Natural killer cell (primary cell): ENCODE measurements at regions not wholly inside any gene's neighbourhood (a gene's known extent, or its start where the extent isn't known, plus 50 kb on each side); places are given as distances from the start of the nearest gene placed in this dataset.

Source experiments
- ATAC-seq, 3 donors: fragments of 150-1000 bp in 2 of 3; fragments of 200-7000 bp in 1 of 3; cut with Tn5 transposase; 1 replicate in 1 of 3; 2 replicates in 2 of 3; pipeline ENCODE4 v1.10.0; 2021; ENCODE audit warnings: mild to moderate bottlenecking in 2 of 3, moderate library complexity in 2 of 3
- DNase-seq, 2 donors: peaks; one replicate each; pipeline versions ENCODE4 v3.0.0 to v3.0.0-alpha.2; 2013 to 2021; ENCODE audit warnings: mixed read lengths in 1 of 2
- H3K27ac ChIP-seq: one replicate; pipeline ENCODE4 v1.5.1; 2013; ENCODE audit warnings: mild to moderate bottlenecking, low read length
- H3K27me3 ChIP-seq: one replicate; pipeline ENCODE4 v1.6.1; 2013; ENCODE audit warnings: low read length; ENCODE audit not compliant: control insufficient read depth, insufficient read depth
- H3K36me3 ChIP-seq: one replicate; pipeline ENCODE4 v1.6.1; 2013; ENCODE audit warnings: low read length; ENCODE audit not compliant: control insufficient read depth, insufficient read depth
- H3K4me1 ChIP-seq: one replicate; pipeline ENCODE4 v1.6.1; 2013; ENCODE audit warnings: low read length; ENCODE audit not compliant: control insufficient read depth, insufficient read depth
- H3K4me3 ChIP-seq: one replicate; pipeline ENCODE4 v1.5.1; 2013; ENCODE audit warnings: low read length
- H3K9me3 ChIP-seq: one replicate; pipeline ENCODE4 v1.6.1; 2013; ENCODE audit warnings: low read length; ENCODE audit not compliant: control insufficient read depth, insufficient read depth
- H3K27ac Mint-ChIP-seq, 2 donors: one replicate each; pipeline ENCODE4 v1.8.0; 2022; ENCODE audit warnings: mild to moderate bottlenecking in 2 of 2, mixed read lengths in 2 of 2, moderate library complexity in 1 of 2
- H3K27me3 Mint-ChIP-seq, 2 donors: one replicate each; pipeline ENCODE4 v1.8.0; 2022; ENCODE audit warnings: low read depth in 2 of 2, mixed read lengths in 2 of 2
- H3K36me3 Mint-ChIP-seq: one replicate; pipeline ENCODE4 v1.8.0; 2022; ENCODE audit warnings: mixed read lengths
- H3K4me1 Mint-ChIP-seq, 2 donors: one replicate each; pipeline ENCODE4 v1.8.0; 2022; ENCODE audit warnings: mixed read lengths in 2 of 2
- H3K4me3 Mint-ChIP-seq: one replicate; pipeline ENCODE4 v1.8.0; 2022; ENCODE audit warnings: mild to moderate bottlenecking, moderate library complexity, mixed read lengths
- H3K9me3 Mint-ChIP-seq, 2 donors: one replicate each; pipeline ENCODE4 v1.8.0; 2022; ENCODE audit warnings: mixed read lengths in 2 of 2
- CTCF ChIP-seq: fragments of 200-600 bp; IDR thresholded peaks from one replicate; pipeline ENCODE4 v1.8.0; 2022; ENCODE audit warnings: antibody characterized with exemption
- WGBS: methylation state at CpG from one replicate; pipeline ENCODE4 v1.1.7; 2013; ENCODE audit warnings: missing lambda C conversion rate; ENCODE audit not compliant: insufficient coverage; 5-methylcytosine and 5-hydroxymethylcytosine counted together
- intact Hi-C: fragments of 100-400 bp; cut with micrococcal nuclease; formaldehyde crosslinking; loops from one replicate; pipeline ENCODE4 v1.14.2; 2022

- DNase-seq (no peak), ATAC-seq (no peak)
- 85% methylated on average over 5 of the region's 5 CpGs for WGBS
- Mint-ChIP-seq H3K4me3 (no peak overlapping the region), H3K36me3 (peaks cover 22% of the 10 kb centered on the region), H3K4me1 (no peaks in the 10 kb centered on the region), H3K27ac (no peak overlapping the region), H3K27me3 (no peaks in the 10 kb centered on the region), H3K9me3 (peaks cover 18 to 27% of the 10 kb centered on the region in 2 donors)
- no peak for TF ChIP-seq CTCF
- Histone ChIP-seq H3K27me3 (no peaks in the 10 kb centered on the region), H3K9me3 (peaks cover 12% of the 10 kb centered on the region), H3K27ac (no peak overlapping the region), H3K4me1 (no peaks in the 10 kb centered on the region), H3K4me3 (no peak overlapping the region), H3K36me3 (no peaks in the 10 kb centered on the region)
- intact Hi-C loops: loop anchor here (10.0 kb wide), 1 partner anchor 57 kb away; no protein-coding TSS in a partner anchor
Measured at GRCh38 chr17:22467720-22468119, 775.4 kb downstream of the KCNJ18 start.

GRCh38 chr17:22469101-22469880, 777.0 kb downstream of the KCNJ18 start:
- ATAC-seq (no peak), DNase-seq (no peak)
- no peaks in the 10 kb centered on the region for H3K27me3 ChIP-seq
- no peaks in the 10 kb centered on the region for H3K4me1 ChIP-seq
- H3K4me3 Mint-ChIP-seq: no peak overlapping the region
- H3K36me3 ChIP-seq: no peaks in the 10 kb centered on the region
- H3K27ac ChIP-seq: no peak overlapping the region
- no peaks in the 10 kb centered on the region for H3K4me1 Mint-ChIP-seq
- 86% methylated on average over 8 of the region's 9 CpGs for WGBS
- H3K36me3 Mint-ChIP-seq: peaks cover 11% of the 10 kb centered on the region
- H3K9me3 ChIP-seq: peaks cover 8% of the 10 kb centered on the region
- no peak overlapping the region for H3K27ac Mint-ChIP-seq
- no peaks in the 10 kb centered on the region for H3K27me3 Mint-ChIP-seq
- H3K9me3 Mint-ChIP-seq: peaks cover 17 to 20% of the 10 kb centered on the region in 2 donors
- intact Hi-C loops: loop anchor here (10.0 kb wide), 1 partner anchor 56 kb away; no protein-coding TSS in a partner anchor
- no peak overlapping the region for H3K4me3 ChIP-seq
- no peak for TF ChIP-seq CTCF

GRCh38 chr17:22469941-22470340, 777.6 kb downstream of the KCNJ18 start:
- H3K36me3 ChIP-seq: no peaks in the 10 kb centered on the region
- ATAC-seq: no peak
- peaks cover 8% of the 10 kb centered on the region for H3K9me3 ChIP-seq
- intact Hi-C loops: loop anchor here (10.0 kb wide), 1 partner anchor 55 kb away; no protein-coding TSS in a partner anchor
- no peak for DNase-seq
- WGBS: 61% methylated on average over 4 of the region's 4 CpGs
- H3K4me1 ChIP-seq: no peaks in the 10 kb centered on the region
- Mint-ChIP-seq H3K4me3 (no peak overlapping the region), H3K4me1 (no peaks in the 10 kb centered on the region), H3K27me3 (no peaks in the 10 kb centered on the region), H3K36me3 (peaks cover 11% of the 10 kb centered on the region), H3K27ac (no peak overlapping the region), H3K9me3 (peaks cover 15 to 20% of the 10 kb centered on the region in 2 donors)
- H3K4me3 ChIP-seq: no peak overlapping the region
- no peaks in the 10 kb centered on the region for H3K27me3 ChIP-seq
- H3K27ac ChIP-seq: no peak overlapping the region
- no peak for TF ChIP-seq CTCF
